GM18858 (cell line): ENCODE measurements at regions not wholly inside any gene's neighbourhood (a gene's known extent, or its start where the extent isn't known, plus 50 kb on each side); places are given as distances from the start of the nearest gene placed in this dataset.

Experiments used
- ATAC-seq: cut with Tn5 transposase; IDR thresholded peaks from one replicate; pipeline ENCODE4 v1.9.1; 2021; ENCODE audit not compliant: unreplicated experiment

DNA sequence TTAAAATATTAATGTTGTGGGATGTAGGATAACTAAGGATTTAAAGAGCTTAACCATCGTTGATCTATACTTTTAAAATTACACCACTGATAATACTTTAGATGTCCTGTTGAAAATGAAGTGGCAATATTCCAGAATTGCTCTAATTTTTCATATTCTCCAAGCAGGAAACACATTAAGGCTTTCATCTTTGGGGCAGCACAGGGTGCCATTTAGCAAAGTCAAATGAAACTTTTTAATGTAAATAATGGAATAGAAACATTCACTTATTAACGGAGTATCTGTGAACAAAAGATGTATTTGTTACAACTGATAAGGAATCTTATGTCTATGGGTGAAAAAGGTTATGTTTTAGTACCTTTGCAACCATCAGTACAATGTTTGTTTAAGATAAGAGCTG is 50.0 kb upstream of the MIR17HG start:
- no peak for ATAC-seq
